GM12872 (cell line): ENCODE measurements at regions not wholly inside any gene's neighbourhood (a gene's known extent, or its start where the extent isn't known, plus 50 kb on each side); places are given as distances from the start of the nearest gene placed in this dataset.

Experiments
- CTCF ChIP-seq: IDR thresholded peaks from 3 replicates; pipeline ENCODE4 v1.5.1; 2011; ENCODE audit warnings: low read depth, mild to moderate bottlenecking, low read length, moderate library complexity; ENCODE audit not compliant: insufficient read depth

GRCh38 chr1:194616835-194617234 lies 1430.4 kb upstream of the B3GALT2 start:
- no peak for TF ChIP-seq CTCF

- TF ChIP-seq CTCF = no peak
Measured at GRCh38 chr1:194602184-194602583, 1415.8 kb upstream of the B3GALT2 start.

GRCh38 chr1:194600716-194601115 lies 1414.3 kb upstream of the B3GALT2 start:
- TF ChIP-seq CTCF = no peak

- TF ChIP-seq CTCF = no peak
Measured at GRCh38 chr1:194598098-194598497, 1411.7 kb upstream of the B3GALT2 start.

GRCh38 chr1:194586302-194586701 lies 1399.9 kb upstream of the B3GALT2 start:
- TF ChIP-seq CTCF = no peak

- no peak for TF ChIP-seq CTCF
Measured at GRCh38 chr1:194584052-194584451, 1397.6 kb upstream of the B3GALT2 start.

- TF ChIP-seq CTCF = no peak
Measured at GRCh38 chr1:194570476-194570875, 1384.1 kb upstream of the B3GALT2 start.

GRCh38 chr1:194568610-194569009 lies 1382.2 kb upstream of the B3GALT2 start:
- no peak for TF ChIP-seq CTCF
